H9 (cell line): ENCODE measurements at regions not wholly inside any gene's neighbourhood (a gene's known extent, or its start where the extent isn't known, plus 50 kb on each side); places are given as distances from the start of the nearest gene placed in this dataset.

ENCODE experiments used
- DNase-seq: peaks from one replicate; pipeline ENCODE4 v3.0.0-alpha.2; 2017
- H2AFZ ChIP-seq: one replicate; pipeline ENCODE4 v1.6.1; 2013; ENCODE audit warnings: mild to moderate bottlenecking, low read length, control low read depth, moderate library complexity
- H2AK5ac ChIP-seq: 2 replicates; pipeline ENCODE4 v1.6.1; 2013; ENCODE audit warnings: low read length, control low read depth, mixed read lengths; ENCODE audit not compliant: insufficient read length
- H2BK120ac ChIP-seq: one replicate; pipeline ENCODE4 v1.6.1; 2013; ENCODE audit warnings: low read depth, mild to moderate bottlenecking, low read length, control low read depth, inconsistent platforms; ENCODE audit not compliant: poor library complexity, severe bottlenecking
- H2BK12ac ChIP-seq: 2 replicates; pipeline ENCODE4 v1.6.1; 2013; ENCODE audit warnings: low read length, control low read depth, mixed read lengths, low read depth; ENCODE audit not compliant: insufficient read length
- H2BK15ac ChIP-seq: 2 replicates; pipeline ENCODE4 v1.6.1; 2013; ENCODE audit warnings: low read depth, low read length, control low read depth
- H2BK20ac ChIP-seq: one replicate; pipeline ENCODE4 v1.6.1; 2013; ENCODE audit warnings: low read depth, mild to moderate bottlenecking, low read length, control low read depth, inconsistent platforms; ENCODE audit not compliant: poor library complexity, severe bottlenecking
- H2BK5ac ChIP-seq: 2 replicates; pipeline ENCODE4 v1.6.1; 2013; ENCODE audit warnings: low read length, control low read depth, mixed read lengths; ENCODE audit not compliant: insufficient read length
- H3K14ac ChIP-seq: 2 replicates; pipeline ENCODE4 v1.6.1; 2013; ENCODE audit warnings: low read length, control low read depth; ENCODE audit not compliant: insufficient read depth
- H3K18ac ChIP-seq: 2 replicates; pipeline ENCODE4 v1.6.1; 2013; ENCODE audit warnings: low read depth, mild to moderate bottlenecking, mixed read lengths, low read length, control low read depth; ENCODE audit not compliant: insufficient read length
- H3K23ac ChIP-seq: 2 replicates; pipeline ENCODE4 v1.6.1; 2013; ENCODE audit warnings: low read length, control low read depth, mixed read lengths, low read depth; ENCODE audit not compliant: insufficient read length
- H3K23me2 ChIP-seq: 2 replicates; pipeline ENCODE4 v1.6.1; 2013; ENCODE audit warnings: low read depth, mild to moderate bottlenecking, mixed read lengths, low read length, control low read depth; ENCODE audit not compliant: insufficient read length, poor library complexity, severe bottlenecking
- H3K27ac ChIP-seq: 2 replicates; pipeline ENCODE4 v1.5.1; 2013; ENCODE audit warnings: low read length, control low read depth, mixed read lengths, low read depth; ENCODE audit not compliant: insufficient read length
- H3K27me3 ChIP-seq: 2 replicates; pipeline ENCODE4 v1.6.1; 2013; ENCODE audit warnings: low read length, control low read depth, inconsistent platforms; ENCODE audit not compliant: insufficient read depth
- H3K4ac ChIP-seq: 2 replicates; pipeline ENCODE4 v1.6.1; 2013; ENCODE audit warnings: low read depth, mild to moderate bottlenecking, control low read depth, inconsistent platforms, low read length, moderate library complexity
- H3K4me1 ChIP-seq: 2 replicates; pipeline ENCODE4 v1.6.1; 2013; ENCODE audit warnings: low read length, control low read depth, inconsistent platforms; ENCODE audit not compliant: insufficient read depth
- H3K4me2 ChIP-seq: 2 replicates; pipeline ENCODE4 v1.6.1; 2013; ENCODE audit warnings: low read length, control low read depth, mixed read lengths; ENCODE audit not compliant: insufficient read length, insufficient read depth
- H3K56ac ChIP-seq: 2 replicates; pipeline ENCODE4 v1.6.1; 2013; ENCODE audit warnings: low read depth, mild to moderate bottlenecking, mixed read lengths, low read length, control low read depth; ENCODE audit not compliant: insufficient read length
- H3K79me1 ChIP-seq: 2 replicates; pipeline ENCODE4 v1.6.1; 2013; ENCODE audit warnings: low read depth, mild to moderate bottlenecking, moderate library complexity, low read length, control low read depth, inconsistent platforms; ENCODE audit not compliant: insufficient read depth, poor library complexity, severe bottlenecking
- H3K79me2 ChIP-seq: 2 replicates; pipeline ENCODE4 v1.6.1; 2013; ENCODE audit warnings: low read length, control low read depth, inconsistent platforms; ENCODE audit not compliant: insufficient read depth
- H3K9ac ChIP-seq: 2 replicates; pipeline ENCODE4 v1.6.1; 2013; ENCODE audit warnings: low read length, control low read depth, mixed read lengths; ENCODE audit not compliant: insufficient read length; ENCODE audit errors: extremely low read depth
- H3K9me3 ChIP-seq: one replicate; pipeline ENCODE4 v1.6.1; 2013; ENCODE audit warnings: low read depth, low read length, inconsistent platforms; ENCODE audit not compliant: control insufficient read depth
- H3T11ph ChIP-seq: one replicate; pipeline ENCODE4 v1.6.1; 2013; ENCODE audit warnings: mild to moderate bottlenecking, low read length, control low read depth, inconsistent platforms
- H4K20me1 ChIP-seq: one replicate; pipeline ENCODE4 v1.6.1; 2013; ENCODE audit not compliant: control insufficient read depth, insufficient read length, insufficient read depth
- H4K5ac ChIP-seq: 2 replicates; pipeline ENCODE4 v1.6.1; 2013; ENCODE audit warnings: low read depth, mild to moderate bottlenecking, mixed read lengths, low read length, control low read depth; ENCODE audit not compliant: insufficient read length
- H4K8ac ChIP-seq: replicated peaks from 2 replicates; pipeline ENCODE4 v1.6.1; 2013; ENCODE audit warnings: low read length, control low read depth, mixed read lengths, low read depth; ENCODE audit not compliant: insufficient read length
- H4K91ac ChIP-seq: 2 replicates; pipeline ENCODE4 v1.6.1; 2013; ENCODE audit warnings: low read depth, mild to moderate bottlenecking, moderate library complexity, mixed read lengths, low read length, control low read depth; ENCODE audit not compliant: insufficient read length
- H3K27ac Mint-ChIP-seq, 3 experiments: 2 replicates in 2 of 3; 3 replicates in 1 of 3; pipeline ENCODE4 v1.8.0; 2020 to 2021; ENCODE audit warnings: mixed read lengths in 3 of 3, mild to moderate bottlenecking in 1 of 3, moderate library complexity in 1 of 3
- H3K27me3 Mint-ChIP-seq: 2 replicates; pipeline ENCODE4 v1.8.0; 2021; ENCODE audit warnings: low read depth, mild to moderate bottlenecking, moderate library complexity, mixed read lengths
- H3K36me3 Mint-ChIP-seq, 3 experiments: 2 replicates in 2 of 3; 3 replicates in 1 of 3; pipeline ENCODE4 v1.8.0; 2020 to 2021; ENCODE audit warnings: low read depth in 3 of 3, mixed read lengths in 3 of 3; ENCODE audit not compliant: insufficient read depth in 1 of 3
- H3K4me1 Mint-ChIP-seq, 2 experiments: 2 replicates each; pipeline ENCODE4 v1.8.0; 2020; ENCODE audit warnings: mixed read lengths in 2 of 2
- H3K4me3 Mint-ChIP-seq, 2 experiments: 2 replicates in 1 of 2; 3 replicates in 1 of 2; pipeline ENCODE4 v1.8.0; 2020 to 2021; ENCODE audit warnings: mild to moderate bottlenecking in 2 of 2, mixed read lengths in 2 of 2, moderate library complexity in 1 of 2
- H3K9me3 Mint-ChIP-seq, 2 experiments: 2 replicates in 1 of 2; 3 replicates in 1 of 2; pipeline ENCODE4 v1.8.0; 2020; ENCODE audit warnings: mild to moderate bottlenecking in 2 of 2, mixed read lengths in 2 of 2, moderate library complexity in 1 of 2
- CTCF ChIP-seq: fragments of 200-600 bp; sonication (generic); conservative IDR thresholded peaks from 3 replicates; pipeline ENCODE4 v1.8.0; 2021; ENCODE audit warnings: antibody characterized with exemption, mild to moderate bottlenecking
- WGBS: extraction: QIAGEN DNeasy Blood & Tissue Kit; methylation state at CpG from one replicate; pipeline ENCODE4 v1.1.7; 2013; ENCODE audit warnings: missing lambda C conversion rate, low lambda C conversion rate, mixed read lengths; ENCODE audit not compliant: insufficient read length; ENCODE audit errors: extremely low coverage; 5-methylcytosine and 5-hydroxymethylcytosine counted together

GRCh38 chr7:135837675-135838074 is 89.1 kb upstream of the FAM180A start:
- no peak overlapping the region for H2BK20ac ChIP-seq
- no peak overlapping the region for H3K4ac ChIP-seq
- H3K27ac ChIP-seq = no peak overlapping the region
- H4K20me1 ChIP-seq = no peaks in the 10 kb centered on the region
- H4K8ac ChIP-seq = no peak overlapping the region
- H2BK5ac ChIP-seq = no peak overlapping the region
- H3K23ac ChIP-seq = no peak overlapping the region
- no CpG with 5 or more reads among the region's 2 CpGs for WGBS
- H3K9ac ChIP-seq = no peak overlapping the region
- no peaks in the 10 kb centered on the region; a peak in 1 of 5 replicates for H3K9me3 Mint-ChIP-seq
- H3K18ac ChIP-seq = no peak overlapping the region
- H3K9me3 ChIP-seq = no peaks in the 10 kb centered on the region
- H3K23me2 ChIP-seq = no peaks in the 10 kb centered on the region
- no peak overlapping the region for H3K14ac ChIP-seq
- no peak overlapping the region for H3K4me3 Mint-ChIP-seq
- no peak overlapping the region for H4K91ac ChIP-seq
- H3K27me3 ChIP-seq = no peaks in the 10 kb centered on the region
- no peak overlapping the region for H3K56ac ChIP-seq
- no peak overlapping the region for H2BK15ac ChIP-seq
- no peak for DNase-seq
- no peak overlapping the region for H3K4me2 ChIP-seq
- H2BK120ac ChIP-seq = no peak overlapping the region
- no peak overlapping the region for H3K27ac Mint-ChIP-seq
- H3K4me1 Mint-ChIP-seq = peaks cover 3 to 11% of the 10 kb centered on the region in 2 experiments; a peak in 3 of 4 replicates
- H3K27me3 Mint-ChIP-seq = no peaks in the 10 kb centered on the region; the same call in 1 of the 2 replicates
- no peak overlapping the region for H2AFZ ChIP-seq
- no peak for TF ChIP-seq CTCF
- no peak overlapping the region for H2BK12ac ChIP-seq
- no peak overlapping the region for H4K5ac ChIP-seq
- H3K79me2 ChIP-seq = no peaks in the 10 kb centered on the region
- H3K4me1 ChIP-seq = 0 out of 2 replicates have a peak, but pooled peaks cover 2% of the 10 kb centered on the region
- H3K36me3 Mint-ChIP-seq = no peaks in the 10 kb centered on the region
- H3T11ph ChIP-seq = no peak overlapping the region
- H3K79me1 ChIP-seq = no peaks in the 10 kb centered on the region
- H2AK5ac ChIP-seq = no peak overlapping the region
